ENCODE measurements at regions not wholly inside any gene's neighbourhood (a gene's known extent, or its start where the extent isn't known, plus 50 kb on each side); places are given as distances from the start of the nearest gene placed in this dataset.

DNA sequence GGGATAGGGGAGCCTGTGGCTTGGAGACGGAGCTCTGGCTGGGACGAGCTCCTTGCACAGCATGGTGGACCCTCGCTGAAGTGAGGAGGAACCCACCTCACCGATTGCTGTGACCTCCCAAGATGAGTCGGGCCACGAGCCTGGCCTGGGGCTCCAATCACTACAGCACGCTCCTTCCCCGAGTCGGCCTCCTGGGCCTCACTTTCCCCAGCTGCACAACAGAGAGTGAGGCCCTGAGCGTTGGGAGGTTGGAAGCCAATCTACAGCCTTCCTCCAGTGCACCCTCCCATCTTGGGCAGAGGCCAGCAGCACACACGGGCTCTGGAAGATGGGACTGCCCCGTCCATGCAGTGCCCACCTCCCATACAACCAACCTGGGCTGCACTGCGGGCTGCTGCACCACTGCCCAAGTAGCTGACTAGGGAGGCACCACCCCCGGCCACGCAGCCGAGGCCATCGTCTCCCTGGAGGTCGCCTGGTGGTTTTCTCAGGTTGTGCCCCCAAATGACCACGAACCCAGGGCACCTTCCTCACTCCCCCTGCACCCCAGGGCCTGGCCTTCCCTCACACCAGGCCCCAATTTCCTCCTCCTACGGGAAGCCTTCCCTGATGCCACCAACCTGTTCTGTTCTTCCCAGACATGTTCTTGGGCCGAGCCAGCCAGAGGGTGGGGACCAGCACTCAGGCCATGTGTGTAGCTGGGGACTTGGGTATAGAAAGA lies 152.3 kb upstream of the C14orf180 start:
- TF ChIP-seq, protein P1, sequence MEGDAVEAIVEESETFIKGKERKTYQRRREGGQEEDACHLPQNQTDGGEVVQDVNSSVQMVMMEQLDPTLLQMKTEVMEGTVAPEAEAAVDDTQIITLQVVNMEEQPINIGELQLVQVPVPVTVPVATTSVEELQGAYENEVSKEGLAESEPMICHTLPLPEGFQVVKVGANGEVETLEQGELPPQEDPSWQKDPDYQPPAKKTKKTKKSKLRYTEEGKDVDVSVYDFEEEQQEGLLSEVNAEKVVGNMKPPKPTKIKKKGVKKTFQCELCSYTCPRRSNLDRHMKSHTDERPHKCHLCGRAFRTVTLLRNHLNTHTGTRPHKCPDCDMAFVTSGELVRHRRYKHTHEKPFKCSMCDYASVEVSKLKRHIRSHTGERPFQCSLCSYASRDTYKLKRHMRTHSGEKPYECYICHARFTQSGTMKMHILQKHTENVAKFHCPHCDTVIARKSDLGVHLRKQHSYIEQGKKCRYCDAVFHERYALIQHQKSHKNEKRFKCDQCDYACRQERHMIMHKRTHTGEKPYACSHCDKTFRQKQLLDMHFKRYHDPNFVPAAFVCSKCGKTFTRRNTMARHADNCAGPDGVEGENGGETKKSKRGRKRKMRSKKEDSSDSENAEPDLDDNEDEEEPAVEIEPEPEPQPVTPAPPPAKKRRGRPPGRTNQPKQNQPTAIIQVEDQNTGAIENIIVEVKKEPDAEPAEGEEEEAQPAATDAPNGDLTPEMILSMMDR (conservative IDR thresholded peaks at IDR 0.05; ENCODE audit: low read depth in 2 of 2), result no peak
- TF ChIP-seq EZH2phosphoT487 (IDR thresholded peaks at IDR 0.05; ENCODE audit: unreplicated experiment) (no peak), CREB1 (CRISPR knock-in tag; IDR thresholded peaks at IDR 0.05; ENCODE audit: low read depth) (no peak), POLR2AphosphoS5 (IDR thresholded peaks at IDR 0.05; ENCODE audit: low read depth) (no peak)
- TF ChIP-seq, protein P2, sequence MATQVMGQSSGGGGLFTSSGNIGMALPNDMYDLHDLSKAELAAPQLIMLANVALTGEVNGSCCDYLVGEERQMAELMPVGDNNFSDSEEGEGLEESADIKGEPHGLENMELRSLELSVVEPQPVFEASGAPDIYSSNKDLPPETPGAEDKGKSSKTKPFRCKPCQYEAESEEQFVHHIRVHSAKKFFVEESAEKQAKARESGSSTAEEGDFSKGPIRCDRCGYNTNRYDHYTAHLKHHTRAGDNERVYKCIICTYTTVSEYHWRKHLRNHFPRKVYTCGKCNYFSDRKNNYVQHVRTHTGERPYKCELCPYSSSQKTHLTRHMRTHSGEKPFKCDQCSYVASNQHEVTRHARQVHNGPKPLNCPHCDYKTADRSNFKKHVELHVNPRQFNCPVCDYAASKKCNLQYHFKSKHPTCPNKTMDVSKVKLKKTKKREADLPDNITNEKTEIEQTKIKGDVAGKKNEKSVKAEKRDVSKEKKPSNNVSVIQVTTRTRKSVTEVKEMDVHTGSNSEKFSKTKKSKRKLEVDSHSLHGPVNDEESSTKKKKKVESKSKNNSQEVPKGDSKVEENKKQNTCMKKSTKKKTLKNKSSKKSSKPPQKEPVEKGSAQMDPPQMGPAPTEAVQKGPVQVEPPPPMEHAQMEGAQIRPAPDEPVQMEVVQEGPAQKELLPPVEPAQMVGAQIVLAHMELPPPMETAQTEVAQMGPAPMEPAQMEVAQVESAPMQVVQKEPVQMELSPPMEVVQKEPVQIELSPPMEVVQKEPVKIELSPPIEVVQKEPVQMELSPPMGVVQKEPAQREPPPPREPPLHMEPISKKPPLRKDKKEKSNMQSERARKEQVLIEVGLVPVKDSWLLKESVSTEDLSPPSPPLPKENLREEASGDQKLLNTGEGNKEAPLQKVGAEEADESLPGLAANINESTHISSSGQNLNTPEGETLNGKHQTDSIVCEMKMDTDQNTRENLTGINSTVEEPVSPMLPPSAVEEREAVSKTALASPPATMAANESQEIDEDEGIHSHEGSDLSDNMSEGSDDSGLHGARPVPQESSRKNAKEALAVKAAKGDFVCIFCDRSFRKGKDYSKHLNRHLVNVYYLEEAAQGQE (IDR thresholded peaks at IDR 0.05; ENCODE audit: unreplicated experiment), result no peak

All from GM23338 (cell line).